ENCODE measurements at regions not wholly inside any gene's neighbourhood (a gene's known extent, or its start where the extent isn't known, plus 50 kb on each side); places are given as distances from the start of the nearest gene placed in this dataset.

DNA sequence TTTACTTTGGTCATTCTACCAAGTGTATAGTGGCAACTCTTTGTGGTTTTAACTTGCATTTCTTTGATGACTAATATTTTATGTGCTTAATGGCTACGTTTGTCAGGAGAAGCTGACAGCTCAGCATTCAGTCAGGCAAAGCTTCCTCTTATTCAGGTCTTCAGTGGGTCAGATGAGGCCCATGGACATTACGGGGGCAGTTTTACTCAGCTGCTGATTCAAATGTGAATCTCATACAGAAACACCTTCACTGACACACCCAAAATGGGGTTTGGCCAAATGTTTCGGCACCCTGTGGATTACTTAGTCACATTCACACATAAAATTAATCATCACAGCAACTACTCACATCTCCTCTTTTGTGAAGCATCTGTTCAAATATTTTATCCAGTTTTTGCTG is 104.9 kb upstream of the PLD5 start (continued):
- TF ChIP-seq TBX2 (CRISPR knock-in tag; IDR thresholded peaks at IDR 0.05; ENCODE audit: borderline replicate concordance) = no peak
- no peak for TF ChIP-seq ZSCAN25 (CRISPR knock-in tag; IDR thresholded peaks at IDR 0.05)
- TF ChIP-seq, protein P1, sequence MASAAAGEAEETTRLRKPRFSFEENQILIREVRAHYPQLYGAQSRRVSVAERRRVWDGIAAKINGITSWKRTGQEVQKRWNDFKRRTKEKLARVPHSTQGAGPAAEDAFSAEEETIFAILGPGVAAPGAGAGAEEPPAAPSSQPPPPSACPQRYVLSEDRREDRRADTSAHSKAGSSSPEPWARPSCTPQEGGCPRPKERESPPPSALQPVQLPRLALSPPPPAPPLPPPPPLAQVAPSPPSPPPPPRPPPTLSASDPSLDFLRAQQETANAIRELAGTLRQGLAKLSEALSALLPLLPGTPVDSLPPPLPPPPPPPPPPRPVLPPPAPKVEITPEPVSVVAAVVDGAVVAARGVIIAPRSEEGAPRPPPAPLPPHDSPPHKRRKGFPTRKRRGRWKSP (CRISPR knock-in tag; IDR thresholded peaks at IDR 0.05) = no peak
- TF ChIP-seq TBL1XR1 (IDR thresholded peaks at IDR 0.05; ENCODE audit: borderline replicate concordance, low read length, partially characterized antibody) = no peak
- TF ChIP-seq, protein P2, sequence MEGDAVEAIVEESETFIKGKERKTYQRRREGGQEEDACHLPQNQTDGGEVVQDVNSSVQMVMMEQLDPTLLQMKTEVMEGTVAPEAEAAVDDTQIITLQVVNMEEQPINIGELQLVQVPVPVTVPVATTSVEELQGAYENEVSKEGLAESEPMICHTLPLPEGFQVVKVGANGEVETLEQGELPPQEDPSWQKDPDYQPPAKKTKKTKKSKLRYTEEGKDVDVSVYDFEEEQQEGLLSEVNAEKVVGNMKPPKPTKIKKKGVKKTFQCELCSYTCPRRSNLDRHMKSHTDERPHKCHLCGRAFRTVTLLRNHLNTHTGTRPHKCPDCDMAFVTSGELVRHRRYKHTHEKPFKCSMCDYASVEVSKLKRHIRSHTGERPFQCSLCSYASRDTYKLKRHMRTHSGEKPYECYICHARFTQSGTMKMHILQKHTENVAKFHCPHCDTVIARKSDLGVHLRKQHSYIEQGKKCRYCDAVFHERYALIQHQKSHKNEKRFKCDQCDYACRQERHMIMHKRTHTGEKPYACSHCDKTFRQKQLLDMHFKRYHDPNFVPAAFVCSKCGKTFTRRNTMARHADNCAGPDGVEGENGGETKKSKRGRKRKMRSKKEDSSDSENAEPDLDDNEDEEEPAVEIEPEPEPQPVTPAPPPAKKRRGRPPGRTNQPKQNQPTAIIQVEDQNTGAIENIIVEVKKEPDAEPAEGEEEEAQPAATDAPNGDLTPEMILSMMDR (CRISPR knock-in tag; IDR thresholded peaks at IDR 0.05) = no peak
- no peak for TF ChIP-seq ZNF383 (CRISPR knock-in tag; IDR thresholded peaks at IDR 0.05; ENCODE audit: borderline replicate concordance)
- no peak for TF ChIP-seq ZNF121 (CRISPR knock-in tag; IDR thresholded peaks at IDR 0.05)
- TF ChIP-seq HCFC1 (IDR thresholded peaks at IDR 0.05; ENCODE audit: low read depth, low read length) = no peak
- no peak for TF ChIP-seq ZNF776 (CRISPR knock-in tag; IDR thresholded peaks at IDR 0.05)
- TF ChIP-seq, protein P3, sequence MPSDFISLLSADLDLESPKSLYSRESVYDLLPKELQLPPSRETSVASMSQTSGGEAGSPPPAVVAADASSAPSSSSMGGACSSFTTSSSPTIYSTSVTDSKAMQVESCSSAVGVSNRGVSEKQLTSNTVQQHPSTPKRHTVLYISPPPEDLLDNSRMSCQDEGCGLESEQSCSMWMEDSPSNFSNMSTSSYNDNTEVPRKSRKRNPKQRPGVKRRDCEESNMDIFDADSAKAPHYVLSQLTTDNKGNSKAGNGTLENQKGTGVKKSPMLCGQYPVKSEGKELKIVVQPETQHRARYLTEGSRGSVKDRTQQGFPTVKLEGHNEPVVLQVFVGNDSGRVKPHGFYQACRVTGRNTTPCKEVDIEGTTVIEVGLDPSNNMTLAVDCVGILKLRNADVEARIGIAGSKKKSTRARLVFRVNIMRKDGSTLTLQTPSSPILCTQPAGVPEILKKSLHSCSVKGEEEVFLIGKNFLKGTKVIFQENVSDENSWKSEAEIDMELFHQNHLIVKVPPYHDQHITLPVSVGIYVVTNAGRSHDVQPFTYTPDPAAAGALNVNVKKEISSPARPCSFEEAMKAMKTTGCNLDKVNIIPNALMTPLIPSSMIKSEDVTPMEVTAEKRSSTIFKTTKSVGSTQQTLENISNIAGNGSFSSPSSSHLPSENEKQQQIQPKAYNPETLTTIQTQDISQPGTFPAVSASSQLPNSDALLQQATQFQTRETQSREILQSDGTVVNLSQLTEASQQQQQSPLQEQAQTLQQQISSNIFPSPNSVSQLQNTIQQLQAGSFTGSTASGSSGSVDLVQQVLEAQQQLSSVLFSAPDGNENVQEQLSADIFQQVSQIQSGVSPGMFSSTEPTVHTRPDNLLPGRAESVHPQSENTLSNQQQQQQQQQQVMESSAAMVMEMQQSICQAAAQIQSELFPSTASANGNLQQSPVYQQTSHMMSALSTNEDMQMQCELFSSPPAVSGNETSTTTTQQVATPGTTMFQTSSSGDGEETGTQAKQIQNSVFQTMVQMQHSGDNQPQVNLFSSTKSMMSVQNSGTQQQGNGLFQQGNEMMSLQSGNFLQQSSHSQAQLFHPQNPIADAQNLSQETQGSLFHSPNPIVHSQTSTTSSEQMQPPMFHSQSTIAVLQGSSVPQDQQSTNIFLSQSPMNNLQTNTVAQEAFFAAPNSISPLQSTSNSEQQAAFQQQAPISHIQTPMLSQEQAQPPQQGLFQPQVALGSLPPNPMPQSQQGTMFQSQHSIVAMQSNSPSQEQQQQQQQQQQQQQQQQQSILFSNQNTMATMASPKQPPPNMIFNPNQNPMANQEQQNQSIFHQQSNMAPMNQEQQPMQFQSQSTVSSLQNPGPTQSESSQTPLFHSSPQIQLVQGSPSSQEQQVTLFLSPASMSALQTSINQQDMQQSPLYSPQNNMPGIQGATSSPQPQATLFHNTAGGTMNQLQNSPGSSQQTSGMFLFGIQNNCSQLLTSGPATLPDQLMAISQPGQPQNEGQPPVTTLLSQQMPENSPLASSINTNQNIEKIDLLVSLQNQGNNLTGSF (CRISPR knock-in tag; IDR thresholded peaks at IDR 0.05) = no peak
- TF ChIP-seq, protein P4, sequence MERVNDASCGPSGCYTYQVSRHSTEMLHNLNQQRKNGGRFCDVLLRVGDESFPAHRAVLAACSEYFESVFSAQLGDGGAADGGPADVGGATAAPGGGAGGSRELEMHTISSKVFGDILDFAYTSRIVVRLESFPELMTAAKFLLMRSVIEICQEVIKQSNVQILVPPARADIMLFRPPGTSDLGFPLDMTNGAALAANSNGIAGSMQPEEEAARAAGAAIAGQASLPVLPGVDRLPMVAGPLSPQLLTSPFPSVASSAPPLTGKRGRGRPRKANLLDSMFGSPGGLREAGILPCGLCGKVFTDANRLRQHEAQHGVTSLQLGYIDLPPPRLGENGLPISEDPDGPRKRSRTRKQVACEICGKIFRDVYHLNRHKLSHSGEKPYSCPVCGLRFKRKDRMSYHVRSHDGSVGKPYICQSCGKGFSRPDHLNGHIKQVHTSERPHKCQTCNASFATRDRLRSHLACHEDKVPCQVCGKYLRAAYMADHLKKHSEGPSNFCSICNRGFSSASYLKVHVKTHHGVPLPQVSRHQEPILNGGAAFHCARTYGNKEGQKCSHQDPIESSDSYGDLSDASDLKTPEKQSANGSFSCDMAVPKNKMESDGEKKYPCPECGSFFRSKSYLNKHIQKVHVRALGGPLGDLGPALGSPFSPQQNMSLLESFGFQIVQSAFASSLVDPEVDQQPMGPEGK (CRISPR knock-in tag; IDR thresholded peaks at IDR 0.05) = no peak
- no peak for TF ChIP-seq ZNF674 (CRISPR knock-in tag; IDR thresholded peaks at IDR 0.05; ENCODE audit: low read depth)
- TF ChIP-seq RARA (CRISPR knock-in tag; IDR thresholded peaks at IDR 0.05) = no peak
- TF ChIP-seq ZNF337 (CRISPR knock-in tag; IDR thresholded peaks at IDR 0.05; ENCODE audit: borderline replicate concordance, low read depth) = no peak
- TF ChIP-seq, protein P5, sequence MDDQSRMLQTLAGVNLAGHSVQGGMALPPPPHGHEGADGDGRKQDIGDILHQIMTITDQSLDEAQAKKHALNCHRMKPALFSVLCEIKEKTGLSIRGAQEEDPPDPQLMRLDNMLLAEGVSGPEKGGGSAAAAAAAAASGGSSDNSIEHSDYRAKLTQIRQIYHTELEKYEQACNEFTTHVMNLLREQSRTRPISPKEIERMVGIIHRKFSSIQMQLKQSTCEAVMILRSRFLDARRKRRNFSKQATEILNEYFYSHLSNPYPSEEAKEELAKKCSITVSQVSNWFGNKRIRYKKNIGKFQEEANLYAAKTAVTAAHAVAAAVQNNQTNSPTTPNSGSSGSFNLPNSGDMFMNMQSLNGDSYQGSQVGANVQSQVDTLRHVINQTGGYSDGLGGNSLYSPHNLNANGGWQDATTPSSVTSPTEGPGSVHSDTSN (CRISPR knock-in tag; IDR thresholded peaks at IDR 0.05; ENCODE audit: borderline replicate concordance) = no peak
